GM19455 (cell line): ENCODE measurements at regions not wholly inside any gene's neighbourhood (a gene's known extent, or its start where the extent isn't known, plus 50 kb on each side); places are given as distances from the start of the nearest gene placed in this dataset.

ENCODE experiments used
- ATAC-seq: cut with Tn5 transposase; IDR thresholded peaks from one replicate; pipeline ENCODE4 v1.9.1; 2021; ENCODE audit not compliant: unreplicated experiment

DNA sequence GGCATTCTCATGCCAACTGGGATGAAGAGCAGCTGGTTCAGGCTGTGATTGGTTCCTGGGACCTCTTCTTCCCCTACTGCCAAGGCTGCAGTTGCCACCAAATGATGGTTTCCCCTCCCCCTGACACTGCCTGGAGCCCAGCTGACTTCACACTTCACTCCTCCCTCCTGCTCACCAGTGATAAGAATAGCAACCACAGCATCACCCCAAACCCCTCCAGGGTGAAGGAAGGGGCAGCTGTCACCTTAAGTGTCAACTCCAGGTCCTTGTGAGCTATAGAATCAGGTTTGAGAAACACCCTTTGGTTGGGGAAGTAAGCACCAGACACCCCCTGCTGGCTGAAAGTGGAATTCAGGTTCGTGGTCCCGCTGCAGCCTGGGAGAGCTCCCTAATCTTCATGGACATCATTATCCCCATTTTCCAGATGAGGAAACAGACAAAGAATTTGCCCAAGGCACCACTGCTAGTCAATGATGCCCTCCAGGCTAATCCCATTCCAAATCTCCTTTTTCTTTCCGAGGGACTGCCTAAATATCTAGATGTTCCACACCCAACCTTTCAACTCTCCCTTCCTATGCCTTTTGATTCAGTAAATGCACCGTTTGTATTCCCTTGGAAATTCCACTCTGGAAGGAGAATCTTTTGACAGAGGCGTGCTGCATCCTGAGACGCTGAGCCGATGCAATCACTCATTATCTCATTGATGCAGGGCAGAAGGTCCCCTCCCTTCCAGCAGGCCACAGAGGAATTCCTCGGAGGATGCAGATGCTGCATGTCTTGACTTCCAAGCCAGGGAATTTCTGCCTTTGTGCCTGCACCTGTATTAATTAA lies 50.6 kb upstream of the UQCRFS1 start:
- no peak for ATAC-seq

GRCh38 chr19:29264897-29265296 lies 51.9 kb upstream of the UQCRFS1 start:
- no peak for ATAC-seq

GRCh38 chr19:29265436-29265835 lies 52.5 kb upstream of the UQCRFS1 start:
- no peak for ATAC-seq

DNA sequence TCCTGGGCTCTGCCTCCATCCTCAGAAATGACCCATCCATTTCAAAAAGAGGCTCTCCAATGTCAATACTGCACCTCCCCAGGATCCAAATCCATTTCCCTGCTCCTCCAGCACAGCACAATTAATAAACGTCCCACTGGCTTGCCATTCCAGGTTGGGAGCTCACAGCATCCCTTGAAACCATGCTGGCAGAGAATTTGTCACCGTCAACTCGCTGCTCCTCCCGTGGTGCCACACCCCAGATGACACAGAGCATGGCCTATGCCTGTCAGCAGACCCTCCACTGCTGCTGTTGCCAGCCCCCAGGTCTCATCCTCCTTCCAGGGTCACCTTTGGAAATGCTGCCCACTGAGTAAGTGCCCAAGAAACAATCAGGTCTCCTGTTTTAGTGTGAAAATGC lies 53.0 kb upstream of the UQCRFS1 start:
- ATAC-seq = no peak

GRCh38 chr19:29266603-29267002 lies 53.7 kb upstream of the UQCRFS1 start:
- no peak for ATAC-seq

- no peak for ATAC-seq
These were observed 54.8 kb upstream of the UQCRFS1 start for GRCh38 chr19:29267701-29268100.

DNA sequence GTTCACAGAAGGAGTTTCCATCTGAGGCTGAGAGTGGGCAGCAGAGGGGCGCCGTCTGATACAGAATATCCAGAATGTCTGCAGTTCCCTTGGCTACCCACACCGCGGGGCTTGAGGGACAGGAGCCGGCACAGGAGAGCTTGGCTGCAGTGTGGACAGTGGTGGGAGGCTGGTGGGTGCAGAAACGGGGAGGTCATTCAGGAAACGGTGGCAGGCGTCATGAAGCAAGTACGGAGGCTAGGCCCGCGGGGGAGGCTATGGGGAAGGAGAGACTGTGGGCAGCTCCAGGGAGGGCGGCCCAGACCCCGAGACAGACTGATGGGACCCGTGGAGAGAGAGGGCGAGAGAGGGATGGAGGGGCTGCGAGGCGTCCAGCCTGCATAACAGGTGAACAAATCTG lies 55.2 kb upstream of the UQCRFS1 start:
- no peak for ATAC-seq

- ATAC-seq = no peak
These were observed 55.9 kb upstream of the UQCRFS1 start for GRCh38 chr19:29268721-29269393.

- ATAC-seq = no peak
These were observed 56.7 kb upstream of the UQCRFS1 start for GRCh38 chr19:29269641-29270040.

GRCh38 chr19:29271341-29271740 lies 58.4 kb upstream of the UQCRFS1 start:
- ATAC-seq = no peak

DNA sequence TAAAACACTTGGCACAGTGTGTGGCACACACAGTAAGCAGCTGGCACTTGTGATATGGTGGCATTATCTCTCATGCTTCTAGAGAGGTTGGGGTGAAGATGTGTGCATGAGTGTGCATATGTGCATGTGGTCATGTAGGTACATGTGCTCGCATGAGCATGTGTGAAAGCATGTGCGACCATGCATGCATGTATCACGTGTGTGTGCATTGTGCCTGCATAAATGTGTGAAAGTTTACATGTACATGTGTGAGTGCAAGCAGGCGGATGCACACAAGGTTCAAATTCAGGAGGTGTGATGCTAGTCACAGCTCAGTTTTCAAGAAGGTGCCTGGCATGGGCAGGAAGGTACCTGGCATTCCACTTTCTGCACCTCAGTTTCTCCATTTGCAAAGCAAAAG lies 59.0 kb upstream of the UQCRFS1 start:
- no peak for ATAC-seq

DNA sequence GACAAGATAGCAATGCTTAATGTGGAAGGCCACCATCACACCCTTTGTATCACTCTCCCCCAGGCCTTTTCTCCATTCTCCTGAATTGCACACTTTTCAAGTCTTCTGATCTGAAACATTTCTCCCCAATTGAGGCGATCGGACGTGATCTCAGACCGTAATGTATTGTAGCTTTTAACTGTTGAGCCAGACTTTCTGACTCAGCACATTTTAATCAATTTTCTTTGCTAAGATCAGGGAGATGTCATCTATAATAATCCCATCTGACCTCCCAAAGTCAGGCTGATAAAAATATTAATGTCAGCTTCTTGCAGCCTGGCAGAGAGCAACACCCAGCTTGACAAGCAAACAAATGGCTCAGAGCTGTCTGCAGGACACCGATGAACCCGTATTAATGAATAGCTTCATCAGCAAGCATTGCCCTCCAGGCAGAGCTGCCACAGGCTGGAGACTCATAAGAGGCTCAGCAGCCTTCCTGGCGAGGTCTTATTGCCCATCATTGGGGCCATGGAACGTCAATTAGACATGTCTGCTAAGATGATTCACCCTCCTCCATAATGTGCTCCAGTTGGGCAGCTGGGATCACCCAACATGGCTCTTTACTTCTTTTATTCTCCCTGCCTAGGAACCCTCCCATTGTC lies 60.2 kb upstream of the UQCRFS1 start:
- ATAC-seq = no peak

- ATAC-seq = no peak
These were observed 62.3 kb upstream of the UQCRFS1 start for GRCh38 chr19:29275266-29275665.

GRCh38 chr19:29277102-29277501 lies 64.2 kb upstream of the UQCRFS1 start:
- peak; percentile 64 for ATAC-seq

DNA sequence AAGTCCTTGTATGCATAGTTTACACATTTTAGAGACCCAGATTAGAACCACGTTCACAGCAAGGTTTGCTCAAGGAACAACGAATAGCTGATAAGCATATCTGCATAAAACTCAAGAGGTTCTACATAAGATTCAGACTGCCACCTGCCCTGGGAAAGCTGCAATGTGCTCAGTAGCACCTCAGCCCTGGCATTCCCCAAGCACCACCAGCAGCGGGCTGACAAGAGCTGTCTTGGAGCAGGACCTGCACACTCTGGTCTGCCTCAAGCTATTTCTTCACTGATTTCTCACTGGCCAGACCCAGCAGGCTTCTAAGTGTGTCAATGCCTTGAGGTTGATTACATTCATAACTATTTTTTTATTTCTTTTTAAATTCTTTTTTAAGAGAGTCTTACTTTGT lies 65.8 kb upstream of the UQCRFS1 start:
- no peak for ATAC-seq

DNA sequence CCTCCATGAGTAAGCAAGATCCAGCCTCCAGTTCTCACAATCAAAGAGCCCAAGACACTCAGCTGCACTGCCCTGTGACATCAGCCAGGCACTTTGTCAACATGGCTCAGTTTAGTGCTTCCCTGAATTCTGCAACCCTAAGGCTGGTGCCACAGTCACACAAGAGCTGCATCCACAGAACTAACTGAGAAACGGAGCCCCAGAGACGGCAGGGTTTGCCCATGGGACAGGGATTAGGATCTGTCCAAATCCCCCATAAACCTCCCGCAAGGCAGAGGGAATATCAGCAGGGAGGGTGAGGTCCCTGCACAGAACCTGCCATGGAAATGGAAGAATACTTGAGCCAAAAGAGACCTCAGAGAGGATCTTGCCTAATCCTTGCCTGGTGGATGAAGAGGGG lies 70.4 kb upstream of the UQCRFS1 start:
- no peak for ATAC-seq

- no peak for ATAC-seq
These were observed 72.3 kb upstream of the UQCRFS1 start for GRCh38 chr19:29285187-29285687.

GRCh38 chr19:29285878-29286277 lies 72.9 kb upstream of the UQCRFS1 start:
- ATAC-seq = no peak

DNA sequence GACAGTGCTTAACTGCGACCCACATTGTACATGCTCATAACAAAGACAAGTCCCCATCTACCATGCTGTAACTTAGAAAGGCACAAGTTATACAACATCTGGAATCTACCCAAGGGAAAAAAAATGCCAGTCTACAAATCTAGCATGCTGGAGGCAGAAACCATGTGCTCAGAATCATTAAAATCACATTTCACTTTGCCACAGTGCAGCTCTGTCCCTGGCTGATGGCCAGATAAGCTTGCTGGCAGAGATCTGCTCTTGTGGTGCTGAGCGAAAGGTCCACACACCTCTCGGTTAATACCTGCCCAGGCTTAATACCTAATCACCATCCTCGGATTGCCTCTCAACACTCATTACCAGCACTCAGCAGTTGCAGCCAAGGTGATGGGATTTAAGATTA lies 74.1 kb upstream of the UQCRFS1 start:
- no peak for ATAC-seq

DNA sequence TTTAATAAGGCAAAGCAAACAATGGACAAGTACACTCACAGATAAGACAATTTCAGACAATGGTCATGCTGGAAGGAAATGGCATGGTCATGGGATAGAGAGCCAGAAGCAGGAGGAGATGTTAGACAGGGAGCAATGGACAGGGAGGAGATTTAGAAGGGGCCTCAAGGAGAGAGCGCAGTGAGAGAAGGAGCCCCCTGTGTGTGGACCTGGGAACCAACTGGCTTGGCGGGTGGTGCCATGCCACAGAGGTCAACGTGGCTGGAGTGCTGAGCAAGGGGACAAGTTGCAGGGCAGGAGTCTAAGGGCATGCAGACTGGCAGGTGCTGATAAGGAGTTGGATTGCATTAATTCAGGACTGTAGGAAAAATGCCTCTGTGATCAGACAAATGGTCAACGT lies 75.3 kb upstream of the UQCRFS1 start:
- ATAC-seq = no peak

DNA sequence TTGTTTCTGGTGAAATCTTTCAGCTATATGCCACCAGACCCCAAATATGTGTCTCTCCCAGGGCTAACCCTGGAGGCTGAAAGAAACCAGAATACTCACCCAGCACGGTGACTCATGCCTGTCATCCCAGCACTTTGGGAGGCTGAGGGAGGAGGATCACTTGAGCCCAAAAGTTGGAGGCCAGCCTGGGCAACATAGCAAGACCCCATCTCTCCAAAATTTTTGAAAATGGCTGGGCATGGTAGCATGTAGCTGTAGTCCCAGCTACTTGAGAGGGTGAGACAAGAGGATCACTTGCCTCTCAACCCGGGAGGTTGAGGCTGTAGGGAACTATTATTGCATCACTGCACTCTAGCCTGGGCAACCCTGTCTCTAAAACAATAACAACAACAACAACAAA lies 76.1 kb upstream of the UQCRFS1 start:
- ATAC-seq = no peak

DNA sequence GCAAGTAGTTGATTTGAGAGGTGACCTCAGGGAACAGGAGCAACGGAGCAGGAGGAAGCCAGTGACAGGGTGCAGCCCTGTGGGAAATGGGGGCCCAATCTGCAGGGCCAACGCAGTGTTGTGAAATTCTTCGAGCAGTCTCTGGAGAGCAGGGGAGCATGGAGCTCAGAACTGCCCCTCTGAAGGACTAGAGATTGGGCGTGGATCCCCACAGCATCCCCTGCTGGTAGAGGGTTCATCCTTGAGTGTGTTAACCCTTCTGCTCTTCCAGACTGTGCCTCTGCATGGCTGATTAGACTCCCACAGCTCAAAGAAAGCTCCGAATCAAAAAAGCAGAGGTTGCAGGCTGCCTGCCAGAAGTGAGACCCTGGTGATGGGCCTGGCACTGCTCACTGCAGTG lies 77.9 kb upstream of the UQCRFS1 start:
- no peak for ATAC-seq
